CD4-positive, alpha-beta T cell treated with Interleukin-4 for 4 hours (primary cell): ENCODE measurements at regions not wholly inside any gene's neighbourhood (a gene's known extent, or its start where the extent isn't known, plus 50 kb on each side); places are given as distances from the start of the nearest gene placed in this dataset.

Source experiments
- DNase-seq: peaks from one replicate; pipeline ENCODE4 v3.0.0-alpha.2; 2020

DNA sequence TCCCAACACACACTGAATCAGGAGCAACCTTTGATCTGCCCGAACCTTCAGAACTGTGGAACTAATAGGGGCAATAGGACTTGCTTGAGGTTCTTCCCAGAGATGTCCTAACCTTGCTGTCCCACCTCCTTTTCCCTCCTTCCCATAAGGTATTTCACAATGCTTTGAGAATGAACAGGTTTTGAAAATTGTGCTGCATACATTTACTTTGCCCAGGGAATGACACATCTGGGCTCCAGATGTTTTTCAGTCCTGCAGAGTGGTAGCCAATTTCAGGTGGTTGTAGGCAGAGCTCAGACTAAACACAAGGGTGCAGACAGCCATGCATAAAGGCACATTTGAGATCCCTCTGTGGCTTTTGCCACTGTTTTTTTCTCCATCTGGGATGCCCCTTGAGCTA, 206.7 kb upstream of the PWP1 start:
- DNase-seq, result no peak

GRCh38 chr12:107480836-107481608, 204.6 kb upstream of the PWP1 start:
- no peak for DNase-seq

DNA sequence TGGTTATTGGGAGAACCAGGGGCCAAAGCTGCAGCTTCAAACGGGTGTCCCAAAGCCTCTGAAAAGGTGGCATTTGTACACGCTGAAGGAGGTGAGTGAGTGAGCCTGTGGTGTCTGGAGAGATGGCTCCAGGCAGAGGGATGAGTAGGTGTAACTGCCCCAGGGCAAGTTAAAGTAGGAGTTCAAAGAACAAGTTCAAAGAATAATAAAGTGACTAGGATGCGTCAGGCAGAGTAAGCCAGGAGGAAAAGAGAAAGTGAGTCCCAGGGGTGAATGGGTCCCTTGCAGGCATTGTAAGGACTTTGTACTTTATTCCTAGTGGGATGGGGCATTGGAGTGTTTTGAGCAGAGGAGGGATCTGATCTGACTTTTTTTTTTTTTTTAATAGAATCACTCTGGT, 201.4 kb upstream of the PWP1 start:
- no peak for DNase-seq

GRCh38 chr12:107484941-107485340, 200.7 kb upstream of the PWP1 start:
- DNase-seq, result no peak

DNA sequence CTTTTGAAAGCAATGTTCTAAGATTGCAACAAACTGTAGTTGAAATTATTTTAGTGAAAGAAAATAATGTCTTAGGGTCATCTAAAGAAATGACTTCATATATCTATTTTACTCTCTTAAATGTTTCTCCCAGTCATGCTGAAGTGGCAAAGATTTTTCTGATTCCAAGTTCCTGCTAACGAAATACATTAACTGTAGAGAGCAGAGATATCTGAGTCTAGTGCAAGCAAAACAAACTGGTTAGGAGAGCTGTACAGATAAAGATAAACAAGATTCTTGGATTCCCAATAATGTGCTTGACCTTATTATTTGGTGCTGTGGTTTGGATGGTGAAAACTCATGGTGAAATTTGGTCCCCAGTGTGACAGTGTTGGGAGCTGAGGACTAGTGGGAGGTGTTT, 199.9 kb upstream of the PWP1 start:
- DNase-seq, result no peak

DNA sequence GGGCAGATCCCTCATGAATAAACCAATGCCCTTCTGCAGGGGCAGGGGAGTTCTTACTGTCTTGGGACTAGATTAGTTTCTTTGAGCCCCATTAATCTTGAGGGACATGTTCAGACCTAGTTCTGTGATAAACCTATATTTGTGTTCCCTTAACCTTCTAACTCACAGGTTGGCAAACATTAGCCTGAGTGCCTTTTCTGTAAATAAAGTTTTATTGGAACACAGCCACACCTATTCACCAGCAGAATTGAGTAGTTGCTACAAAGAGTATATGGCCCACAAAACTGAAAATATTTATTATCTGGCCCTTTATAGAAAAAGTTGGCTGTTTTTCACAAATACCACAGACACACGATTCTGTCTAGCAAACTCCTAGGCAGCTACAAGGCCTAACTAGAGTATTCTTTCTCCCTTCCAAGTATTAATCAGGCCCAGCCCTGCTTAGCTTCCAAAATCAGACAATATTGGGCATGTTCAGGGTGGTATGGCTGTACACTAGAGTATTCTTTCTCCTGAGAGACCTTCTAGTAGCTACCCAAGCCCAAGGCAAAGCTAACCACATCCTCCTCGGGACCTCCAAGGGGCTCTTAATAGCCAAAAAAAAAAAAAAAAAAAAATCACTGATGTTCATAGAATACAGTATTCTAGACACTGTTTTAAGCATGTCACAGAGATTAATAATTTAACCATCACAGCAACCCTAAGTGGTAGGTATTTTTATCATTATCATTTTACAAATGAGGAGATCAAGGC, 199.3 kb upstream of the PWP1 start:
- DNase-seq, result no peak

- no peak for DNase-seq
Measured at GRCh38 chr12:107487011-107487680, 198.5 kb upstream of the PWP1 start.

DNA sequence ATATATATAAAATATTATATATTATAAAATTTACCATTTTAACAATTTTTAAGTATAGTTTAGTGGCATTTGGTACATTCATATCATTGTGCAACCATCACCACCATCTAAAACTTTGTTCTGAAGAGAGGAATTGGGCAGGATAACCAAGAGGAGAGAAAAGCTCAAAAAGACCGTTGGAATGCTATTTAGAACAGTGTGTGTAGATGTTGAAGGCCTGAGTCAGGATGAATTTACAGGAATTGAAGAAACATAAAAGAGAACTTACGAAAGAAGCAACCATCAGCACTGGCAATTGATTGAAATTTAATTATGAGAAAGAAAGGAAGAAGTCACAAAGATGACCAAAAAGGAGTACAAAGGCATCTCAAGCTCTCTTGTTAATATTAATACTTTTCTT, 196.9 kb upstream of the PWP1 start:
- DNase-seq, result no peak

GRCh38 chr12:107490010-107490409, 195.6 kb upstream of the PWP1 start:
- DNase-seq, result no peak

DNA sequence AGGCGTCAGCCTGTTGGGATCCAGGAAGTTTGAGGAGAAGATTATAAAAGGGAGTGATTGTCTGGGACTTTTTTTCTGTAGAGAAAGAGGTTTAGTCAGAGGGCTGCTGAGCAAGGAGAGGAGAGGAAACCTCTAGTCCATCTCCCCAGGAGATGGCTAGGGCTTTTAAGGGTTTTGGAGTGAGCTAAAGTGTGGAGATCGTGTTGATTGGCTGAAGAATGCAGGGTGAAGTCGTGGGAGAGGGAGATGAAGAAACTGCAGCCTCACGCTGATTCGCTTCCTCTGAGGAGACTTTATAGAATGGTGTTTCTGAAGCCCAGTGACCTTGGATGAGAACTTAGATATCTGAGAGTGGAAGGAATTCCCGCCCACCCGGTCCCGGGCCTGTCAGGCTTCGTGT, 193.7 kb upstream of the PWP1 start:
- DNase-seq, result no peak

DNA sequence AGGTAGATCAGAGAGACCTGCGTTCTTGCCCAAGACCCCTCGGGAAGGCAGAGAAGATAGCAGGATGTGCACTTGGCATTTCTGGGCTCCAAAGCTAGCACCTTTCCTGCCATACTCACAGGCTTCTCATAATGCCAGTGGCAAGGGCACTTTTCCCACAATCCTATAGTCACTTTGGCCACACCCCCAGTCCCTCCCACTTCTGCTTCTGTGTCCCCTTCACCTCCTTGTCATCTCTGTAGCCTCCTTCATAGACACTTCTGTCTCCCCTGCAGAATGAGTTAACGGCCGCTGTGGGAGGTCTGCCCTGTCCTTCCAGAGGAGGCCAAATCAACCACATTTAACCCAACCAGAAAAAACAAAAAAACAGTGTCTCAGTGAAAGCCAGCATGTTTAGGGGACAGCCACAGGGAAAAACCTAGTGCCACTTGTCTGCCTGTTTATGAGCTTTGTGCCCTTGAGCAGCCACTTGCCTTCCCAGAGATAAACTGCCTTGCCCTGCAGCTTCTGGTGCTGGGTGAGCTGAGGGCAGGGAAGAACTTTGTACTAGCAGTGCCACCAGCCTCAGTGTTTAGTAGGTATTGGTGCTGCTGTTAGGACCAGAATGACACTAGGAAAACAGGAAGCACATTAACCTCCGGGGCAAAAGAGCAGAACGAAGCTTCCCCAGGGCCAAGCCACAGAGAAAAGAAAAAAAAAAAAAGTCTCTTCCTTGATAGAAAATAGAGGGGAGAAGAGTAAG, 193.0 kb upstream of the PWP1 start:
- DNase-seq, result no peak

DNA sequence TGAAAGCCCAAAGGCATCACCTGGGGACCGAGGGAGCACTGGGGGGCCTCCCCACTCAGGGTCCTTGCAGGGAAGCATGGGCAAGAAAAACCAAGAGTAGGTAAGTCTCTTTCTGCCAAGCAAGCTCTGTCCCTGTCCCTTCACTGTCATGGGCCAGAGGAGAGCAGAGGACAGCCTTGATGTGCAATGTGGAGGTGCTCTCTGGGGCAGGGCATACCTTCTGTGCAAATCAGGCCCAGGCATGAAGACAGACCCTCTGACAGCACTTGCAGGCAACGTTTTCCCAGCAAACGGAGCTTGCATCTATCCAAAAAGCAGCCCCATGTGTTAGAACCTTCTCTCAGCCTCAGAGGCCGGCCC, 192.5 kb upstream of the PWP1 start:
- DNase-seq, result no peak

GRCh38 chr12:107493666-107494065, 191.9 kb upstream of the PWP1 start:
- no peak for DNase-seq

- DNase-seq, result no peak
Measured at GRCh38 chr12:107494331-107494730, 191.3 kb upstream of the PWP1 start.

DNA sequence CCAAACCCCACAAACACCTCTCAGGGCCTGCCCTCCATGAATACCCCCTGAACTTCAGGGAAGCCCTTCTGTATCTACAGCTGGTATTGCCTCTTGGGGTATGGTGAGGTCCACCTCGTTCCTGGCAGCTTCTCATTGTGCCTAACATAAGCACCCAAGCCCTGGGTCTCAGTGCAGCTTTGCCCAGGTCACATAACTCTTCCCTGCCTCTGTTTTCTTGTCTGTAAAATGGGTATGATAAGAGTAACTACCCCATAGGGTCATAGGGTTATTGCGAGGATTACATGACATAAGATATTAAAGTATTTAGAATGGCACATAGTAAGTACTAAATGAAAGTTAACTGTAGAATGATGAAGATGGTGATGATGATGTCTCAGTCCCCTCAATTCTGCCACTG, 190.0 kb upstream of the PWP1 start:
- no peak for DNase-seq

DNA sequence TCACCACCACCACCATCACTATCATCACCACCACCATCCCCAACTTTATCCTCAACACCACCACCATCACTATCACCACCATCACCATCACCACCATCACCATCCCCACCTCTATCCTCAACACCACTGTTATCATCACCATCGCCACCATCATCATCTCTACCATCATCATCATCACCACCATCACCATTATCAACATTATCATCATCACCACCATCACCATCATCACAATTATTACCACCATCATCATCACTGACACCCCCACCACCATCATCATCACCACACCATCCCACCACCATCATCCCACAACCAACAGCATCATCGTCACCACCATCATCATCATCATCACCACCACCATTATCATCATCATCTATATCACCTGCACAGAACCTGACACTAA, 188.4 kb upstream of the PWP1 start:
- no peak for DNase-seq

DNA sequence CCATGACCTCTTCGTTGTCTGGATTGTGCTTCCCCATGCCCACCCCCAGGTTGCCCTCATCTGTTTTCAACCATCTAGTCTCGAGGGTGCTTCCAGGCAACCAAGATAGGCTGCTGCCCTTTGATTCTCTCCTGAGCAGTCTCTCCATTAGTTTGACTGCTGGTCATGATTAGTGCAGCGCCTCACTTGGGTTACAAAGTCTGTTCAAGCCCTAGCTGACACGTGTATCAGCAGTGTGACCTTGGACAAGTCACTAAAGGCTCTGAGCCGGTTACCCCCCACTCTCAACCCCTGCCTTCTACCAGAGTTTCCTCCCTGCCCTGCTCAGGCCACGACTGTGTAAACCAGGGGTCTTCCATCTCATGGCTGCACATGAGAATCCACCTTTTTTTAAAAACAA, 185.3 kb upstream of the PWP1 start:
- no peak for DNase-seq

GRCh38 chr12:107501681-107502080, 183.9 kb upstream of the PWP1 start:
- DNase-seq, result no peak

DNA sequence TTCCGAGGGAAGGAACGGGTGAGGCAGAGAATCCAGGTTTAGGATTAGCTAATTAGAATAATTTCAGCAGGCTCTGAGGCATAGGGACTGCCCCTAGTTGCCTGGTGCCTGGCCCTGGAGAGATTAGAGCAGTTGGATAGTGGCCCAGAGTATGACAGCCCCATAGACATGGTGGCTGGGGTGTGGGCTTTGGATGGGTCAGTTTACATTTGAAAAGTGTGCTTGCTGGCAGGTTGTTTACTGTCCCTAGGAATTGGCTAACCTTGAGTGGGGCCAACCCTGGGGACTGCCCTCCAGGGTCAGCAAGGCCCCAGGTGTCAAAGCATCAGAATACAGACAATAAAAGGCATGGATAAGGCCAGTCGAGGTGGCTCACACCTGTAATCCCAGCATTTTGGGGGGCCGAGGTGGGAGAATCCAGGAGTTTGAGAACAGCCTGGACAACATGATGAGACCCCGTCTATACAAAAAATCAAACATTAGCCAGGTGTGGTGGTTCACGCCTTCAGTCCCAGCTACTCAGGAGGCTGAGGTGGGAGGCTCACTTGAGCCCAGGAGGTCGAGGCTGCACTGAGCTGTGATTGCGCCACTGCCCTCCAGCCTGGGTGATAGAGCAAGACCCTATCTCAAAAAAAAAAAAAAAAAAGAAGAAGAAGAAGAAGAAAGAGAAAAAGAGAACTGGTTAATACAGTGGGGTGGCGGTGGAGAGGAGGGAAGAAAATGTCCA, 182.3 kb upstream of the PWP1 start:
- DNase-seq, result no peak

GRCh38 chr12:107503887-107504885, 181.4 kb upstream of the PWP1 start:
- DNase-seq, result no peak

- DNase-seq, result no peak
Measured at GRCh38 chr12:107509421-107509820, 176.2 kb upstream of the PWP1 start.
